ENCODE measurements at regions not wholly inside any gene's neighbourhood (a gene's known extent, or its start where the extent isn't known, plus 50 kb on each side); places are given as distances from the start of the nearest gene placed in this dataset.

DNA sequence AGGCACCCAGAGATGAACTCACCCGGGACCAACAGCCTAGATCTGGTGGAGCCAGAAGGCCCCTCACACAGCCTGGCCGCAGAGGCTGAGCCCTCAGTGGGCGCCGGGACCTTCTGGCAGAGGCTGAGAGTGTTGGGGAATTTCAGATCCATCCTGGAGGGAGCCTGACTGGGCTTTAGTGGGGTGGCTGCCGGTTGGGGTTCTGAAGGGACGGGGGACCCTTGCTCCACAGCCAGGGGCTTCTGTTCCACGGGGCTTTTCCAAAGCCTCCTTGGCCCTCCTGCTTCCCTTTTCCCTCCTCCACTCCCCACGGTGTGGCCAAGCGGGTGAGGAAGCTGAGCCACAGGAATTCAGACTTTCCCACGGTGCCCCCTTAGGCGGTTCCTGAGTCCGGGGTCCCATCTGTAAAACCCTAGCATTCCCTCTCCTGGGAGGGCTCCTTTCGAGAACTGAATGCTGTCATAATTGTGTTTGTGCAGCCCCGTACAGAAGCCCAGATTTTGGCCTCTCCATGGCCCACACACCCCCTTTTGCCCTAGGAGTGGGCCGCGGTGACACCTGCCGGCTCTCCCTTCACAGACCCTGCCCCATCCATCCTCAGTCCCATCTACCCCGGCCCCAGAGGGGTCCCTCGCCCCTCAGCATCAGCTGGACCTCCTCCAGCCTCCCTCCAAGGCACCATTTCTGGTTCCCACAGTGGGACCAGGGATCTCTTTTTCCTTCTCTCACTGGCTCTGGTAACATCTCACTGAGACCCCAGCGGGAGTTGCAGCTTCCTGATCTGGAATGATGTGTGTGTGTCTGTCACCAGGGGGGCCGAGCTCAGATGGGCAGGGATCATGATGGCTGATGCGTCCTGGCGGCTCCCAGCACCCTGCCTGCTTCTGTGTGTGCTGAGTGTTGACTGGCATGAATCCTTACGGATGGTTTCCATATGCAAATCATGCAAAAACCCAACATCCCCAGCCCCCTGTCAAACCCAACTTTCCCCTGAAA lies 1048.4 kb downstream of the TBC1D22A start:
- DNase-seq (ENCODE audit: low spot score): no peak

DNA sequence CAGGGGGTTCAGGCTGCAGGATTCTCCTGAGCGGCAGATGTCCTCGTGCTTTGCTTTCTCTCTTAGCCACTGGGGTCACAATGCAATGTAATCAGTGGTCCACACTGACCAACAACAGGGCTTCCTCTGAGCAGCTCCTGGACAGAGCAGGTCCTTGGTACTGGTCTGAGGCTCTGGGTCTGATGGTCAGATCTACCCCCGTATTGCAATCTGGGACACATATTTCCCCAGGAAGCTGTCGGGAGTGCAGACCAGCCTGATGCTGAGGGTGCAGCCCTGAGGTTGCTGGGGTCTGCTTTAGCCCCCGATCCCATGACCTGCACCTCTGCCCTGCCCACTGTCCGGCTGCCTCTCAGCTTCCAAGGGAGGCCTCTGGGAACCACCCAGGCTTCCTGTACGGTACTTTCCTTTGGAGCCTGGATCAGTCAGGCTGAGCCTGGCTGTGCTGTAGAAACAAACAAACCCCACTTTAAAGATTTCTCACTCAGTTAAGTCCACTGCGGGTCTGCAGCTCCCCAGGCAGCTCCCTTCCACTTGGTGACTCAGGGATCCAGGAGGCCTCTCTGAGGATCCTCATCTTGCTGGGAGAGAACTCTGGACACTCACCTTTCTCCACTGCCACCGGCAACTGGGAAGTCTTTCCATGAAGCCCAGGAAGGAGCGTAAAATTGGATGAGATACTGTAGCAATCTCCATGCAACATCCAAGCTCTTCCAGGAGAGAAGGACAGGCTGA lies 1046.6 kb downstream of the TBC1D22A start:
- no peak for DNase-seq (ENCODE audit: low spot score)

DNA sequence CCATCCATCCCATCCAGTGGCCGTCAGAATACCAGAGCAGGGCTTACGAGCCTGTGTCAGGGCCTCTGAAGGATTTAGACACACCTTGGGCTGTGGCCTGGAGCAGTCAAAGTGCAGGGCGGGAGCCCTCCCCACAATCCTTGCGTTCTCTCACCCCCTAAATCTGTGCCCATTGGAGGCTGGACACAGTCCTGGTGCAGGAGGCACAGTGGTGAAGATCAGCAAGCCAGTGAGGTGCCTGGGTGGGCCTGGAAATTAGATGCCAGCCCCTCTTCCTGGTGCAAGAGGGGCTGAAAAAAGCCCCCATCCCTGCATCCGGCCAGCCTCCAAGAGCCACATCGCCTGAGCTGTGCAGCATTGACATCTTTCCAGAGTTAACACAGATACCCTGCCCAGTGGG lies 1045.8 kb downstream of the TBC1D22A start:
- no peak for DNase-seq (ENCODE audit: low spot score)

DNA sequence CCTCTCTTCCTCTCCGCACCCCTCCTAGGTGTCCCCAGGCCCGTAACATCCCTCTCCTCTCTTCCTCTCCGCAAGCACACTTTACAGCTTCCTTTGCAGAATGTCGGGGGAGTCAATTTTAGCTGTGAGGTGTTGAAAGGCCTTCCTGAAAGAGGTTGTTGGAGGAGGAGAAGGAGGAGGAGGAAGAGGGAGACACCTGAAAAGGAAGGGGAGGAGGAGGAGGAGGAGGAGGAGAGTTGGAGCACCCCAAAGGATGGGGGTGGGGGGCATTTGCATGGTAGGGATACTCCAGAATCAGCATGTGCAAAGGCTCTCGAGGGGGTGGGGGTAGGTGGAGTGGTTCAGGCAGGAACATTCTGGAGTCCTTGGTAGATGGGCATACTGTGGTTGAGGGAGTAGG lies 1045.1 kb downstream of the TBC1D22A start:
- no peak for DNase-seq (ENCODE audit: low spot score)

DNA sequence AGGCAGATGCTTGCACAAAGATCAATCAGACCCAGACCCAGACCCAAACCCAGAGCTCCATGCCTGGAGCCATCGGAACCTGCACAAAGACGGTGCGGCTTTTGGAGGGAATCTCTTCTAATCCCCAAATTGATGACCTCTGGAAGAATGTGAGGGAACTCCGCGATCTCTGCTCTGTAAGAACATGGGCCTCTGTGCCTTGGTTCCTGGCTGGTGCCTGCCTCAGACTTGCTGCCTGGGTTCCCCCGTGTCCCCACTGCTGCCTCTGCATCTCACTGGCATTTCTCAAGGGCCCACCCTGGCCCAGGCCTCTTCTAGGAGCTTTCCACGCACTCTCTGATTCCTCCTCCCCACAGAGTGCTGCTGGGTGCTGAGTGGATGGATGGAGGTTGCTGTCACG lies 1044.4 kb downstream of the TBC1D22A start:
- DNase-seq (ENCODE audit: low spot score): no peak

DNA sequence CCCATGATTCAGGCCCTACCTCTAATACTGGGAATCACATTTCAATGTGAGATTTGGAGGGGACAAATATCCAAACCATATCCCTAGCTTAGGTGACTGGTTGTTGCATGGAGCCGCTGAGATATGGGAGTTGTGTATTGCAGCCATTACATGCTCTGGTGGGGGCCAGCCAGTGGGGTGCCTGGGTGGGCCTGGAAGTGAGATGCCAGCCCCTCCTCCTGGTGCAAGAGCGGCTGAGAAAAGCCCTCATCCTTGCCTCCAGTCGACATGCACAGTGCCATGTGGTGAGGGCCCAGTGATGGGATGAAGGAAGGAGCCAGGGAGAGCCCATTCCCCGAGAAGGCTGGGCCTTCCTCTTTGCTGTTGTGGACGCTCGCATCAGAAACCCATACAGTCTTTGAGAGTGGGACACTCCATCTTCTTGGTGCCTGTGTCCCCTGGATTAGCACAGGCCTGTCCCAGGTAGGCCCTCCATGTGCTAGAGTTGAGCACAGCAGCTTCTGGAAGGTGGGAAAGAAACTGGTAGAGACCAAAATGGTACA lies 1043.0 kb downstream of the TBC1D22A start:
- no peak for DNase-seq (ENCODE audit: low spot score)

DNA sequence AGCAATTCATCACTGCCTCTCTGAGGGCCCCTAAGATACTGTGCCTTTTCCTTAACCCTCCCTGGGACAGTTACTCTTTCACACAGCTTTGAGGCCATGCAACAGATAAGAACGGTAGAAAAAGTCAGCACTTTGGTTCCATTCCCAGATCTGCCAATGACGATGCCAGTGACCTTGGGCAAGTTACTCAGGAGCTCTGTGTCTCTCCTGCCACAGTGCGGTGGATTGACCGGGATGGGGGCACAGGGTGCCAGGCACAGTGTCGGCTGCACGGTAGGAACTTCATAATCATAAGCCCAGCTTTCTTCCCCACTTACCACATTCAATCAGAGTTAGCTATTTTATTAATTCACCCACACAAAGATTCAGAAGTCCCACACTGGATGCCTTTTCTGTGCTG lies 1041.8 kb downstream of the TBC1D22A start:
- no peak for DNase-seq (ENCODE audit: low spot score)

DNA sequence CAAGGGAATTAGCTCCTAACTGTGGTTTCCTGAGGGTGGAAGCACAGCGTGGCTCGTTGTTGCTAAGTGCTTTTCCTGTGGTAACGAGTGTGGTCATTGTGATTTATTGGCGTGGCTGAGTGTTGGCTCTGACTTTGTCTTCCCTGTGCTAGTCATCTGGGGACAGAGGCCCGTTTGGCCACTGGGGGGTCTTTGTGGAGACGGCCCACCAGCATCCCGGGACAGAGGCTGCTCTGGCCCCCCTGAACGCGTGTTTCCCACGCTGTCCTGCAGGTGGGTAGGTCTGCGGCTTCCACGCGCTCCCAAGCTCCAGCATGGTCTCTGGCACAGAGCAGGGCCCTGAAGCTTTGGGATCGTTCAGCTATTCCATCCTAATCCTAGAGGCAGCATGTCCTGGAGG lies 1040.0 kb downstream of the TBC1D22A start:
- no peak for DNase-seq (ENCODE audit: low spot score)

DNA sequence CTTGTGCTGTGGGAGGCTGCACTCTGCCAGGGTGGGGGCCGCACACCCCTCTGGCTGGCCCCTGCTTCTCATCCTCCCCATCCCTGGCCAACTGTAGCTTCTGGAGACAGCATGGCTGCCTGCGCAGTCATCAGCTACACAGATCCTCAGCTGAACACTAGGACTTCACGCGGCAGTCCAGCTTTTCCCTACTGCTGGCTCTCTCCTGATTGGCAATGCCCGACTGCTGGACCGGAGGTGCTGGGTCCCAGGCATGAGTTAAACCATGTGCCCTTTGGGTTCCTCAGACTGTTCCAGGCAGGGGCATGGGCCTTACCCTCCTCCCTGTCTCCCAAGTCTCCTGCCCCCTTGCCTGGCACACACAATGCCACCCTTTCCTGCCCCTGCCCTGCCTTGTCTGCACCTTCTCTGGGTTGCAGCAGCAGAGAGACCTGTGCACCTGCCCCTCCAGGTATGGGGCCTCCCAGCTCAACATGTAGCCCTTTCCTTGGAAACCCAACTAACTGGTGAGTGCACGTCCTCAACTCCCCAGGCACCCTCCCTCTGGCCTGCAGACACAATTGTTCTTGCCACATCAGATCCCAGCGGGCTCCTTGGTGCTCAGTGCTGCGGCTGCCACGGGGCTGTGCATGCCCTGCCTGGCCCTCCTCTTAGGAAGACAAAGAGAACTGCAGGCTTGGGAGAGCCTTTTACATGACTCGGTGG lies 1039.2 kb downstream of the TBC1D22A start:
- DNase-seq (ENCODE audit: low spot score): no peak

DNA sequence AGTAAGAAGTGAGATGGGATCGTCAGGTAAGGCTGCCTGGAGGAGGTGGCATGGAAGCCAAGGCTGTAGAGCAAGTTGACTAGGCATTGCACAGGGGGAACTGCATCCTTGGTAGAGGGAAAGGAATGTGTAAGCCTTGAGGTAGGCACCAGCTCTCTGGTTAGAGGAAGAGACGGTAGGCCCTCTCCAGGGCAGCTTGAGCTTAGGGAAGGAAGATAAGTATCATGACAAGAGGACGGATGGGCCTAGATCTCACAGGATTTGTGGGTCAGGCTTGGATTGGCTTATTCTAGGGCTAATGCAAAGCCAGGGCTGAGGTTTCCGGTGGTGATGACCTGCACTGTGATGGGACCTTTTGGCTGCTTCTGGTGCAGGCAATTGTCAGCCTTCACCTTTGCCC lies 1035.8 kb downstream of the TBC1D22A start:
- DNase-seq (ENCODE audit: low spot score): no peak

DNA sequence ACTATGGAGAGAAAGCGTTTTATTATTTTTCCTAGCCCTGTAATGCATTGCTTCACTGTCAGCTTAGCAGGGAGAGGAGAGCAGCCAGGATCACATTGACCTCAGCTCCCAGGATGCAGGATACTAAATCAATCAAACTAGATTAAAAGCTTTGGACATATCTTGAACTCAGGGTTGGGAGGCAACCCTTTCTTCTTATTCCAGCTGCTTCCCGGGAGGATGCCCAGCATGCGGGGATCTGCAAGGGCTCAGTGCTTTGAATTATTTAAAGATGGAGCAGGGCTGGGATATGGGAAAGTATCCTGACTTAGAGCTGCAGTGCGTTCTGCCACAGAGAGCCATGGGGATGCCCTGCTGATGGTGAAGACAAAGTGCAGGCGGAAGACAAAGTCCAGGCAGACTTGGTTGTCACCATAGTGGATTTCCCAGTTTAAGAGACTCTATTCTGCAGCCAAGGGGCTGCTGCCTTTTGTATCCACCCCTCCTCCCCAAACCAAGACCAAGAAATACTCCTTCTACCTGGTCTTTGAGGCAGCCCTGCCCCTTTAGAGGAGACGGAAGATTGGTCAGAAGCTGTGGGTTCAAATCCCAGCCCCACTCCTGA lies 1035.0 kb downstream of the TBC1D22A start:
- no peak for DNase-seq (ENCODE audit: low spot score)

DNA sequence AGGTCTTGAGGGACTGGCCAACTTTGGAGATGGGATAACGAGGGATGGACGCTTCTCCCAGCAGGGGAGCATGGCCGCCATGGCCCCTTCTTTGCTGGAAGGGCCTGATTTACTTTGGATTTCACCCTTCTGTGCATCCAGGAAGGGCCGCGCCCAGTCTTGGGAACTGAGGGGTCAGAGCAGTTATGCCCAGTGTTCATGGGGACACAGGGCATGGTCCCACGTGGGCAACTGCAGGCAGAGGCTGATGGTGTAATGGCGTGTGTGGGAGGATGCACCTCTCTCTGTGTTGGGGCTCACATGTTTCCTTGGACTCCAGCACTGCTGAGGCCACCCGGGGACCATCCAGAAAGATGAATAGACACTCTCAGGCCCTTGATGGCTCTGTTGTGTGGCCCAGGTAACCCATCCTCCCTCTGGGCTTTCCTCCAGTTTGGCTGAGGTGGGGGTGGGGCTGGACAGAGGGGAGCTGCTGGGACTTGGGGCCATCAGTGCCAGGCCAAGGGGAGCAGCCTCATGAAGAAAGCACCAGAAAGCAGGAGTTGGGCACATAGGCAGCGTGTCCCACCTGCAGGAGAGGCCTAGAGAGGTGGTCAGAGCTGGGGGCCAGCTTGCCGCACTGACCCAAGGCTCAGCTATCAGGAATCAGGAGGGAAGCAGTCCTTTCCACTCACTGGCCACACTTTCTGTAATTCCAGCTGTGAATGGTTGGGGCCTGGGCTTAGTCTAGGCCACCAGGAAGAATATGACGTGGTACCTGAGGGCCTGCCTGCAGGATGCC lies 1033.9 kb downstream of the TBC1D22A start:
- DNase-seq (ENCODE audit: low spot score): no peak

DNA sequence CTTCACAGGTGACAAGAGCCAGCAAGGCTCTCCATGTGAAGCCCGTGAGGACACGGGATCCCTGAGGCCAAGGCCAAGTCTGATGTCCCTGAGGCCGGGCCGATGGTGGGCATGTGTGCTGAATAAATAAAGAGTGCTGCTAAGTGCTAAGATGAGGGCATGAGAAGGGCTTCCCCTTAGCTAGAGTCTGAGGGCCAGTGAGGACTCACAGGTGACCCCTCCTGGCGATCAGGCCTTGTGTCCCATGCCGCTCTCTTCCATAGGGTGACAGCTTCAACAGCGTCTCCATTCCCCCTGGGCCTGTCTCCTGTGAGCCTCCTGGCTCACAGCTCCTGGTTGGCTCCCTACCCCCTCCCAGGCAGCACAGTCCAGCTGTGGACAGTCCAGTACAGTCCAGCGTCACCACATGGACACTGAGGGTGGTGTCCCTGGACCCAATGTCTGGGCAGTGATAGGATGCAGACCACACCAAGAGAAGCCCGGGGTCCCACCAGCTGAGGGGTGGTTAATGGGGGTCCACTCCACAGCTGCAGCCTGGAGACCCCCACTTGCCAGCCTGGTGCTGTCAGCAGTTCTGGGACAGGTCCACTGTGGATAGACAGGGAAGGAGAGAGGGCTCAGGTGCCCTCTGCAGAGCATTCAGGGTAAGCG lies 1033.2 kb downstream of the TBC1D22A start:
- no peak for DNase-seq (ENCODE audit: low spot score)

DNA sequence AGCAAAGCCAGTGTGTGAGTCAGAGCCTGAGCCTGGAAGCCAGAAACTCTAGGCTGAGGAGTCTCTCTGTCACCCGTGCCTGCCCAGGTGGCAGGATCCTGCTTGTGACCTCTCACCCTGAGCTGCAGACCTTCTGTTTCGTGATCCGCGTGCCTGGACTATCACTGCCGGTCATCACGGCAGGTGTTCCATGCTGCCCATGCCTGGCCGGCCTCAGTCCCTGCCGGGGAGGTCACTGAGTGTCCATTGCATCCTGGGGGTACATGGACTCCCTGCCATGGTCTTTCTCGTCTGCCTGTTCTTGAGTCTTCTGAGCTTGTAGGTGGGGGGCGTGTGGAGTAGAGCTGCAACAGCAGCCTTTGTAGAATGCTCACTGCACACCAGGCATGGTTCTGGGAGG lies 1032.4 kb downstream of the TBC1D22A start:
- DNase-seq (ENCODE audit: low spot score): no peak

DNA sequence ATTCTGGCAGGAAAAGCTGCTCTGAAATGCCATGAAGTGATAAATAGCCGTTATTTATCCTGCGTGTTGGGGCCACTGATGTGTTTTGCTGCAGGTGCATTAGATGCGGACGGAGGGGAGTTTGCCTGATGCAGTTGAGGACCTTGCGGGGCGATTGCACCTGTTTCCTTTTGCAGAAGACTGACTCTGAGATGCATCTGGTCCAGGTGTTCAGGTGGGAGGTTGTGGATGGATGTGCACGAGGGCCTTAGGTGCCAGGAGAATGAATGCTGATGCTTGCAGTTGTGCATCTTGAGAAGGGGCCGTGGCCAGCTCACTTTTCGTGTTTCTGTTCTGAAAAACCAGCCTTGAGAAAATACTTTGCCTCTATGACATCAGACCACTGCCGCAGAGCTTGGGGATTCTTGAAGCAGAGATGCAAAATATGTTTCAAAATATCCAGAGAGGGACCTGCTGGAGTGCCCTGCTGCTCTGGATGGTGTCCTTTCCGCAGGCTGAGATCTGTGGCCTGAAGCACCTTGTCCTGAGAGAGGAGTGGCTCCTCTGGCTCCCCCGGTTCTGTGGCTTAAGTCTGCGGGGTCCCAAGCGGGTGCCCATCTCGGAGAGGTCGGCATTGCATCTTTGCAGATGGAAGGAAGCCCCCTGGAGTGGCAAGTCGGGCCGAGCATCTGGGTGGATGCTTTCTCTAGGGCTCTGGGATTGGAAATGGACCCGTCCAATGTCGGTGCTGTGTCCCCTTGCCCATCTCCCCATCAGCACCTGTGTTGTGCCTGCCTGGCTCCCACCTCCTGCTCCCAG lies 1031.1 kb downstream of the TBC1D22A start:
- no peak for DNase-seq (ENCODE audit: low spot score)

DNA sequence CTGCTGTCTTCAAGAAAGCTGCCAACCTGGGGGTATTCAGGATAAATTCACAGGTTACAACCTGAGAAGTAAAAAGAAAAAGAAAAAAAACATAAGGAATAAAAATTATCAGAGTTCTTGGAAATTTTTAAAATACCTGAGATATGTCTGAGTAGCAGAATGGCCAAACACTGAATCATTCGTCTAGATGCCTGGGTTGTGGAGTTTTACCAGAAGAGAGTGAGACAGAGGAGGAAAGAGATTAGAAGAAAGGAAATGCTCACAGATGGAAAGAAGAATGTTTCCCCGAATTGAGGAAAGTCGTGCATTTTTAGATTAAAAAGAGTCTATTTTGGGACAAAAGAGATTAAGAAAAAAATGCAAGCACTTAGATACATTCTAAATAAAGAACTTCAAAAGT lies 1026.7 kb downstream of the TBC1D22A start:
- DNase-seq (ENCODE audit: low spot score): no peak

DNA sequence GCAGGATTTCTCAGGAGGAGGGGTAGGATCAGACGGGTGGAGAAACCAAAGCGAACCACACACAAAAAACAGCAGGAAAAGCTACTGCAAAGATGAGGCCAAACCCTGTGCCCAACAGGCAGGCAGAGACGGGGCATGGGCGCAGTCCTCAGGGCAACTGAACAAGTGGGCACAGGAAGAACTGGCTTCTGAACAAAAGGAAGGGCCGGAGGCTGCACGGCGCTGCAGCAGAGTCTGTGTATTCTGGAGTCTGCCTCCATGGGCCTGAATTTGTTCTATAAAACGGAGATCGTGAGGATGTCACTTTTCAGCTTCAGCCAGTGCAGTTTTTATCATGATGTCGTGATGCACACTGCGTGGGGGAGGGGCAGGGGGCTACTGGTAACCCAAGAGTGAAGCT lies 1026.0 kb downstream of the TBC1D22A start:
- no peak for DNase-seq (ENCODE audit: low spot score)

DNA sequence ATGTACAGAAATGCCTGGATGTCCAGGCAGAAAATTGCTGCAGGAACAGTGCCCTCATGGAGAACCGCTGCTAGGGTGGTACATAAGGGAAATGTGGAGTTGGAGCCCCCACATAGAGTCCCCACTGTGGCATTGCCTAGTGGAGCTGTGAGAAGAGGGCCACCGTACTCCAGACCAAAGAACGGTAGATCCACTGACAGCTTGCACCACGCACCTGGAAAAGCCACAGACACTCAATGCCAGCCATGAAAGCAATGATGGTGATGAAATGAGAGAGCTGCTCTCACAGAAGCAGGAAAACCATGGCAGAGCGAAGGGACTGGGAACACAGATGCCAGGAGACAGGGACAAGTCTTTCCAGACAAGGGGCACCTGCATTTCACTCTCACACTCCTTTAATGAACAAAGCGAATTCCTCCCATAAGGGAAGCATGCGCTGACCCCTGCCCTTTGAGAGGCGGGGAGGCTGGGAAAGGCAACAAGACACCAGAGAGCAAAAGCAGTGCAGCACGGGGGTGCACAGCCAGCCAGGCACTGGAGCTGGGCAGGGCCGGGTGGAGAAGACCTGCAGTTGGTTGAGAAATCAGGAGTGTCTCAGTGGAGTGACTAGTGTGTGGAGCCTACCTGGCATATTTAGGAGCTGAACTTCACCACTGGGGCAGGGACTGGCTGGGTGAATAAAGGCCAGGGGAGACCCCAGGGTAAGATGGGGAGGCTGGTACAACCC lies 1025.2 kb downstream of the TBC1D22A start:
- DNase-seq (ENCODE audit: low spot score): no peak

DNA sequence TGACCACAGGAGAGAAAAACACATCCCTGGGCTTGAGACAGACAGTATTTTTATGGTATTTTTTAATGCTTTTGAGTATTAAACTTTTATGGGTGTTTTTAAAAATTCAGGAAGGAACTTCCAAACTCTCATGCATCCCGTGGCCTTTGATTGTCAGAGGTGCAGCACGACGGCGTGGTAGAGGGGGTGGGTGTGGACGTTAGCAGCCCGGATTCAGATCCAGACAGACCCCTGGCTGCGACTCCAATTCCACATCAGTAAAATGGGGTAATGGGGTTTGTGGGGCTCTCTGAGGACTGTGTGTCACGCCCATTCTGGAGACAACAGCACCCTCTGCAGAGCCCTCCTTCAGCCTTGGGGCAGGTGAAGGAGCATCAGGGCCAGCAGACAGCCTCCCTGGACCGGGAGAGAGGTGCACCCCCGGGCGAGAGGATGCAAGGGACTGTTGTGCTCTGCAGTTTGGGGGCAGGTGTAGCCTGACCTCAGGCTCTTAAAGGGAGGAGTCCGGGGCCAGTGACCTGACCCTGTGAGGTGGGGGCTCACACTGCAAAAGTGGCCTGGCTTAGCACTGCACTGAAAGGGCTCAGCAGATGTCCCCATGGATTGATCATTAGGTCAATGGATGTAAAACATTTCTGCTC lies 1024.3 kb downstream of the TBC1D22A start:
- DNase-seq (ENCODE audit: low spot score): no peak
